NCI-H524 (cell line): ENCODE measurements at regions not wholly inside any gene's neighbourhood (a gene's known extent, or its start where the extent isn't known, plus 50 kb on each side); places are given as distances from the start of the nearest gene placed in this dataset.
"Not testable (repeated sequence)": the region's sequence is repeated elsewhere in the genome, so short reads cannot be mapped to it uniquely, and the experiment has no call there.

Source experiments
- DNase-seq, 2 experiments: peaks; one replicate each; lab custom pipeline; 2025; lab: John Stamatoyannopoulos, UW

- DNase-seq = no peak
Observed at GRCh38 chr9:13814647-13815400, 499.1 kb downstream of the NFIB start.

DNA sequence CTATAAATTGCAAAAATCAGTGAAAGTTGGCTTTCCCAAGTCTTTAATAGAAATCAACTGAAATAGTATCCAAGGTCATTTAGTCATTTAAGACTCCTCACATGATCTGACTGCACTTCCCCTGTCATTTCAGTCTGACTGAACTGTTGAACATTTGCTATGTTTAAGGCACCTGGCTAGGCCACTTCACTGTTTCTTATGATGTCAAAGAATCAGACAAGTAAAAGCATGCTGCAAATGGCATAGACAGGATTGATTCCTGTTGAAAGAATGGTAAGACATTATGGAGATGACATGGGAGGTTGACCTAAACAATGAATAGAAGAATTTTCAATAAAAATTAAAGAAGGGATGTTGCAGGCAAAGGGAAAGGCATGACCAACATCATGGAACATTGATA, 502.1 kb downstream of the NFIB start:
- no peak for DNase-seq

DNA sequence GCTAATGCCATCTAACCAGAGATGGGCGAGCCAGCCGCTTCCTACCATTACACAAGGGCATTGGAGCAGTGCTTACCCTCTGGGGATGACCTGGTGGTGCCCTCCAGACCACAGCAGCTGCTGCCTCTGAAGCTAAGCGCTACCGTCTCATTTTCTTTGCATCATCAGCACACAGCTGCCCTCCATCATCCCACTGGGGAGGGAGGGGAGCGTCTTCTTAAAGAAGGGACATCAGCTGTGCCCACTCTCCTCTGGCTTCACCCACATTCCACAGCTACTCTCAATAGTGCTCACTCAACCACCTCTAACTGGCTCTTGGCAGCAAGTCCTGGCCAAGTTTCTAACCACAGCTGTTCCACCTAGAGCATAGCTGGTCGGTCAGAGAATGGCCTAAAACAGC, 503.4 kb downstream of the NFIB start:
- no peak for DNase-seq

- DNase-seq = peak; percentile 17 to 65
Observed at GRCh38 chr9:13809401-13809800, 504.5 kb downstream of the NFIB start.

DNA sequence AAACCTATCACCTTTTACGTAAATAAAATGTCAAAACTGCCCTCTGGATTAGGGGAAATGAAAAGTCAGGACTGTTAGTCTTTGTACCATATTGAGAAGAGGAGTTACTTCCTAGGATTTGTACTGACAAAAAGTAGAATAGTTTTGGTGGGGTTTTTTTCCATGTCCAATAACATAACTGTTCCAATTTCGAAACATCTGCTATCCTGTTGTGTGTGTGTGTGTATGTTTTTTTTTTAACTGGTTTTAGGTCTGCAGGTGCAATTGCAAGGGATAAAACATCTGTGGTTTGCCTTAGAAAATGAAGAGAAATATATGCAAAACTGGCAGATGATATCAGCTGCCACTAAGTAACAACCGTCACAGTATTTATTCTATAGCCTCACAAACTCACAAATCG, 506.8 kb downstream of the NFIB start:
- no peak for DNase-seq

- no peak for DNase-seq
Observed at GRCh38 chr9:13806714-13807113, 507.2 kb downstream of the NFIB start.

DNA sequence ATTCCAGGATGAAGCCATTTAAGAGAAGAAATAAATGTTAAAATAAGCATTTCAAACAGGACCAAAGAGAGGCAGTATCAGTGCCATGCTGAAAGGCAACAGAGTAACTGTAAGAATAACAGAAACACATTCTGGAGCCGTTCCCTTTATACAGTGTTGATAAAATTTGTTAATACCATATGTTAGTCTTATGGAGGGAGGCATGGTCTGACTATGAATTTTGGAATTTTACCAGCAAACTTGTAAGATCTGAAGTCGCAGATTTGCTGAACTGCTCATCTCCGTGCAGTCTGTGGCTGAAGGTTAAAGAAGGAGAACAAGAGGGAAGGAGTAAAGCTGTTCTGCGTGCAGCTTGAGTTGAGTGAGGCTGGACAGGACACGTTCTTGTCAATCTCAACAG, 508.4 kb downstream of the NFIB start:
- no peak for DNase-seq

GRCh38 chr9:13804532-13804931, 509.4 kb downstream of the NFIB start:
- no peak for DNase-seq

- no peak for DNase-seq
Observed at GRCh38 chr9:13800776-13801175, 513.2 kb downstream of the NFIB start.

DNA sequence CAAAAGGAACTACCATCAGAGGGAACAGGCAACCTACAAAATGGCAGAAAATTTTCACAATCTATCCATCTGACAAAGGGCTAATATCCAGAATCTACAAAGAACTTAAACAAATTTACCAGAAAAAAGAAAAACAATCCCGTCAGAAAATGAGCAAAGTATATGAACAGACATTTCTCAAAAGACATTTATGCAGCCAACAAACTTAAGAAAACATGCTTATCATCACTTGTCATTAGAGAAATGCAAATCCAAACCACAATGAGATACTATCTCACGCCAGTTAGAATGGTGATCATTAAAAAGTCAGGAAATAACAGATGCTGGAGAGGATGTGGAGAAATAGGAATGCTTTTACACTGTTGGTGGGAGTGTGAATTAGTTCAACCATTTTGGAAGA, 516.2 kb downstream of the NFIB start:
- not testable (repeated sequence) for DNase-seq

- DNase-seq = no peak
Observed at GRCh38 chr9:13791816-13792215, 512.3 kb upstream of the MPDZ start.

DNA sequence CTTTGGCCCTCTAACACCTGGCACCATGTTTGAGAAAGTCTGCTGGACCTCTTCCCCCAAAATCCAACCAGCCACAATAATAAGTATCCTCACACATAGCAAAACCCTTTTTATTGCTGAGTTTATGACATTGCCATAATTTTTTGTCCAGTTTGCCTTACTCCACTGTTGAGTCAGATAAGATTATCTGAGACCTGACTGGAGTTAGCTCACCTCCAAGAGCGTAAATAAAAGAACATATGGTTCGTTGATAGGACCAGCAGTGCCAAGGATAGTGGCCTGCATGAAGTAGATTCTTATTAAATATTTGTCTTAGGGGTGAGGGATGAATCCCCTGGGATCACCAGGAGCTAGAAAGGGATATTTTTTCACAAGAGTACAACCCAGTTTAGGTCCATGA, 510.6 kb upstream of the MPDZ start:
- DNase-seq = peak in 1 of 2 experiments; percentile 19

- peak; percentile 17 to 49 for DNase-seq
Observed at GRCh38 chr9:13787234-13787833, 507.8 kb upstream of the MPDZ start.

DNA sequence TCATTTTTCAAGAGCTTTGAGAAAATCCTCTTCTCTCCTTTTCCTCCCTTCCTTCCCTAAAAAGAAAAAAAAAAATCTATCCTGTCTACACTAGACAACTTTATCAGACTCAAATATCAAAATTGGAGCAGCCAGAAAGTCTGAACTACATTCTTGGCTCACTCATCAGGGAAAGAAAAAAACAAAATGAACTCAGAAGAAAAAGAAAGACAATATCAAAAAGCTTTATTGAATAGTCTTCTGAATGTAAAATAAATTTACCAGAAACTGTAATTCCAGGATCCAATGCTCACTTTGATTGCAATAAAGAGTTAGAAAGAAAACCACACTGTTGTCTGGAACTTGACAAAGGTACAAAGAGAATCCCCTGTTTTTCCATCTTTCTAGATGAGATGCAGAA, 507.2 kb upstream of the MPDZ start:
- no peak for DNase-seq

DNA sequence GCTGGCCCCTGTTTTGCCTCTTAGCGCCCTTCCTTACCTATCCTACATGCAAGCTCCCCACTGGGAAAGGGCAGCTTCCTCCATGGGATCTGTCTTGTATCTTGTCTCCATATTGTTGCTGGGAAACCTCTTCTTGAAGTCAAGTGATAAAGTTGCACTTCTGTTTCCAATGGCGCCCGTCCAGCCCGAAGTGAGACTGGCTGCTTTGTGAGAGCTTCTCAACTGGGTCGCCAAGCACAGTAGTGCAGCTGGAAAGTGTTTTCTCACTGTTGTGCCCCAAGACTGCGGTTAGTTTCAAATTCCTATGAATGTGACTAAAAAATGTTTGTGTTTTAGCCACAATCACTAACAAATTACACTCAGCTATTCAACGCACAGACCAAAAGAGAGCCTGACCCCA, 506.6 kb upstream of the MPDZ start:
- DNase-seq = no peak

- no peak for DNase-seq
Observed at GRCh38 chr9:13779106-13779505, 499.6 kb upstream of the MPDZ start.

DNA sequence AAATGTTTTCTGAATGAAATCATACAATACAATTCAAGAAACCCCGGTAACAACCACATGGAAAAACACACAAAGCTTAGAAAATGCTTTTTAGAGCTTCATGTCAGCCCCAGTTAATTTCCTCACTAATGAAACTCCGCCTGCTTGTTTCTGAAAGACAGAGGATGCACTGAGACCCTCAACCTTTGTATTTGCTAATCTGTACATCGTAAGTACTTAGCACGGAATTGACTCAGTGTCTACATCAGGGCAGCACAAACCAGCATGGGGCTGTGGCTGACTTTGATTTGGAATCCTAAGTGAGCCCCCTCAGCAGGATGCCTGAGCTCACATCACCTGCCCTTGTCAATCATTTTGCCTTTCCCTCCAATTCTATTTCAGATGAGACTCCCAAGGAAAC, 499.1 kb upstream of the MPDZ start:
- peak; percentile 1 to 57 for DNase-seq

- peak; percentile 19 to 23 for DNase-seq
Observed at GRCh38 chr9:13770956-13771355, 491.5 kb upstream of the MPDZ start.

DNA sequence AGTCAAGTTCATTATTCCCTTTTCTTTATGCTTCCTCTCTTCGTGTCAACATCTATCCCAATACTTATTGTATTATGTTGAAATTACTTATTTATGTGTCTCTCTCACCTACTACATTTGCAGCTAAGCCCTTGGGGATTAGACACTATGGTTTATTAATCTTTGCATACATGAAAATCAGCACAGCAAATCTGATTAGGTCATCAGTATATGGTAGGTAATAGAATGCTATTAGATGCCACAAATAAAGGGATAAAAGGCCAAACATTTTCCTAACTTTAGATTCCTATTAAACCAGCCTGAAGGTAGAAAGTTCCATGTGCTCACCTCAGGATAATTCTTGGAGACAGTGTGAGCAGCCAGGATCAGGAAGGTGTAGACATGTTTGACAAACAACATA, 490.1 kb upstream of the MPDZ start:
- DNase-seq = no peak

DNA sequence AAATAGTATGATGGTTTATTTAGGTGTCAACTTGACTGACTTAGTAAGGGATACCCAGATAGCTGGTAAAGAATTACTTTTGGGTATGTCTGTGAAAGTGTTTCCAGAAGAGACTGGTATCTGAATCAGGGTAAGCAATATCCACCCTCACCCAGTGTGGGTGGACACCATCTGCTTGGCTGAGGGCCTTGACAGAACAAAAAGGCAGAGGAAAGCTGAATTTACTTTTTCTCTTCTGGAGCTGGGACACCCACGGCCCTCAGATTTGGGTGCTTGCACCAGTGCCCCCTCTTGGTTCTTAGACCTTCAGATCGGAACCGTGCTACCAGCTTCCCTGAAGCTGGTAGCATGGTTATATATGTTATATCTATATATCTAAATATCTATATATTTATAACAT, 489.5 kb upstream of the MPDZ start:
- DNase-seq = no peak

- DNase-seq = no peak
Observed at GRCh38 chr9:13762209-13762608, 482.7 kb upstream of the MPDZ start.

- no peak for DNase-seq
Observed at GRCh38 chr9:13759551-13759950, 480.1 kb upstream of the MPDZ start.

DNA sequence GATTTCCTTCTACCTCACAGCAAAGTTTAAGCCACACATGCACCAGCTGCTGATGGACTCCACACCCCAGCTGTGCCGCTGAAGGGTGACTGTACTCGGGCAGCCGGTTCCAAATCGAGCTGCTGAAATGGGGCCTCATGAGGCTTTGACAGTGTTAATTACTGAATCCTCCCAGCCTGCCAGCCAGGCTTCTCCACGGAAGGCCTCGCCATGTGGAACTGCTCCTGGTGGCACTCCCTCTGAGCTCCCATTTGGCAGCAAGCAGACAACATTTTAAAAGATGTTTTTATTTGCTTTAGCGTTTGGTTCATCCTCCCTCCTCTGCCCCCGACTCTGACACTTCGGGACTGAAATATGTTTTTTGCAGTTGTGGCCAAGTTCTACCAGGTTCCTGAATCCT, 479.4 kb upstream of the MPDZ start:
- DNase-seq = no peak

GRCh38 chr9:13756943-13757342, 477.5 kb upstream of the MPDZ start:
- DNase-seq = no peak
